ENCODE measurements at regions not wholly inside any gene's neighbourhood (a gene's known extent, or its start where the extent isn't known, plus 50 kb on each side); places are given as distances from the start of the nearest gene placed in this dataset.

DNA sequence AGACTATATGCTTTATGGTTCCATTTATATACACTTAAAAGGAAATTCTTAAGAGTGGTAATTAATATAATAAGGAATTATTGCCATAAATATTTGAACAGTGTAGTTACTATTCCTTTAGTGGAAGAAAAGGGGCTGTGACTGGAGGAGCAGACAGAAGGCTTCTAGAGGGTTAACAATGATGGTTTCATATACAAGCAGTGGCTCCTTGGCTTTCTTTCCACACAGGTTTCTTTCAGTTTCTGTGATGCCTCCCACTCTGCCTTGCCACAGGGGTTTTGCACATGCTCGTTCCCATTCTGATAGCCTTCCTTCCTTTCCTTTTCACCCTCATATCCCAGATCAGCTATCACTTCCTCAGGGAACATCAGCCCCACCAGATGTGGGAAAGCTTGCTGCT lies 108.8 kb upstream of the LYSMD4 start:
- TF ChIP-seq TAF1 (IDR thresholded peaks at IDR 0.05; ENCODE audit: low read depth), result no peak
- no peak for TF ChIP-seq YY1 (IDR thresholded peaks at IDR 0.05; ENCODE audit: low read depth)
- TF ChIP-seq EP300 (IDR thresholded peaks at IDR 0.05; ENCODE audit: borderline replicate concordance), result no peak
- TF ChIP-seq, protein P1, sequence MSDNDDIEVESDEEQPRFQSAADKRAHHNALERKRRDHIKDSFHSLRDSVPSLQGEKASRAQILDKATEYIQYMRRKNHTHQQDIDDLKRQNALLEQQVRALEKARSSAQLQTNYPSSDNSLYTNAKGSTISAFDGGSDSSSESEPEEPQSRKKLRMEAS (IDR thresholded peaks at IDR 0.05), result no peak
- TF ChIP-seq RAD21 (IDR thresholded peaks at IDR 0.05; ENCODE audit: low read depth), result no peak
- no peak for TF ChIP-seq CEBPB (IDR thresholded peaks at IDR 0.05)
- TF ChIP-seq, protein P2, sequence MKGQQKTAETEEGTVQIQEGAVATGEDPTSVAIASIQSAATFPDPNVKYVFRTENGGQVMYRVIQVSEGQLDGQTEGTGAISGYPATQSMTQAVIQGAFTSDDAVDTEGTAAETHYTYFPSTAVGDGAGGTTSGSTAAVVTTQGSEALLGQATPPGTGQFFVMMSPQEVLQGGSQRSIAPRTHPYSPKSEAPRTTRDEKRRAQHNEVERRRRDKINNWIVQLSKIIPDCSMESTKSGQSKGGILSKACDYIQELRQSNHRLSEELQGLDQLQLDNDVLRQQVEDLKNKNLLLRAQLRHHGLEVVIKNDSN (IDR thresholded peaks at IDR 0.05), result no peak
